Activated naive CD8-positive, alpha-beta T cell (primary cell): ENCODE measurements at regions not wholly inside any gene's neighbourhood (a gene's known extent, or its start where the extent isn't known, plus 50 kb on each side); places are given as distances from the start of the nearest gene placed in this dataset.
"Not testable (repeated sequence)": the region's sequence is repeated elsewhere in the genome, so short reads cannot be mapped to it uniquely, and the experiment has no call there.

Experiments
- H3K27ac Mint-ChIP-seq: one replicate; pipeline ENCODE4 v1.8.0; 2021; ENCODE audit warnings: mixed read lengths
- H3K27me3 Mint-ChIP-seq: one replicate; pipeline ENCODE4 v1.8.0; 2021; ENCODE audit warnings: mixed read lengths
- H3K36me3 Mint-ChIP-seq: one replicate; pipeline ENCODE4 v1.8.0; 2021; ENCODE audit warnings: mixed read lengths
- H3K4me1 Mint-ChIP-seq: one replicate; pipeline ENCODE4 v1.8.0; 2021; ENCODE audit warnings: low read depth, mixed read lengths
- H3K4me3 Mint-ChIP-seq: one replicate; pipeline ENCODE4 v1.8.0; 2021; ENCODE audit warnings: mild to moderate bottlenecking, mixed read lengths
- H3K9me3 Mint-ChIP-seq: one replicate; pipeline ENCODE4 v1.8.0; 2021; ENCODE audit warnings: low read depth, mixed read lengths

- Mint-ChIP-seq H3K4me1 (no peaks in the 10 kb centered on the region), H3K27me3 (no peaks in the 10 kb centered on the region), H3K36me3 (no peaks in the 10 kb centered on the region), H3K27ac (no peak overlapping the region), H3K9me3 (peaks cover 20% of the 10 kb centered on the region), H3K4me3 (no peak overlapping the region)
Measured at GRCh38 chr2:82027921-82028615, 1723.5 kb upstream of the LRRTM1 start.

GRCh38 chr2:82023710-82024109, 1719.2 kb upstream of the LRRTM1 start:
- no peak overlapping the region for H3K27ac Mint-ChIP-seq
- no peaks in the 10 kb centered on the region for H3K27me3 Mint-ChIP-seq
- no peaks in the 10 kb centered on the region for H3K36me3 Mint-ChIP-seq
- no peak overlapping the region for H3K4me3 Mint-ChIP-seq
- peaks cover 13% of the 10 kb centered on the region for H3K9me3 Mint-ChIP-seq
- no peaks in the 10 kb centered on the region for H3K4me1 Mint-ChIP-seq

- Mint-ChIP-seq H3K4me3 (no peak overlapping the region), H3K27me3 (no peaks in the 10 kb centered on the region), H3K9me3 (peaks cover 10% of the 10 kb centered on the region), H3K36me3 (no peaks in the 10 kb centered on the region), H3K4me1 (no peaks in the 10 kb centered on the region), H3K27ac (no peak overlapping the region)
Measured at GRCh38 chr2:82013641-82014040, 1709.1 kb upstream of the LRRTM1 start.

- Mint-ChIP-seq H3K36me3 (no peaks in the 10 kb centered on the region), H3K27me3 (no peaks in the 10 kb centered on the region), H3K4me3 (no peak overlapping the region), H3K9me3 (peaks cover 3% of the 10 kb centered on the region), H3K4me1 (no peaks in the 10 kb centered on the region), H3K27ac (no peak overlapping the region)
Measured at GRCh38 chr2:82007071-82007664, 1702.6 kb upstream of the LRRTM1 start.

GRCh38 chr2:82005889-82006288, 1701.3 kb upstream of the LRRTM1 start:
- H3K27me3 Mint-ChIP-seq, H3K4me1 Mint-ChIP-seq, H3K4me3 Mint-ChIP-seq, H3K27ac Mint-ChIP-seq, H3K36me3 Mint-ChIP-seq, H3K9me3 Mint-ChIP-seq: not testable (repeated sequence)

- Mint-ChIP-seq H3K4me3 (no peak overlapping the region), H3K4me1 (no peaks in the 10 kb centered on the region), H3K36me3 (no peaks in the 10 kb centered on the region), H3K9me3 (peaks cover 6% of the 10 kb centered on the region), H3K27me3 (no peaks in the 10 kb centered on the region), H3K27ac (no peak overlapping the region)
Measured at GRCh38 chr2:82001614-82002013, 1697.1 kb upstream of the LRRTM1 start.

GRCh38 chr2:82000606-82001005, 1696.1 kb upstream of the LRRTM1 start:
- no peaks in the 10 kb centered on the region for H3K4me1 Mint-ChIP-seq
- H3K4me3 Mint-ChIP-seq = no peak overlapping the region
- H3K9me3 Mint-ChIP-seq = peaks cover 6% of the 10 kb centered on the region
- no peak overlapping the region for H3K27ac Mint-ChIP-seq
- H3K36me3 Mint-ChIP-seq = no peaks in the 10 kb centered on the region
- no peaks in the 10 kb centered on the region for H3K27me3 Mint-ChIP-seq

GRCh38 chr2:81996332-81996731, 1691.8 kb upstream of the LRRTM1 start:
- Mint-ChIP-seq H3K36me3 (no peaks in the 10 kb centered on the region), H3K27me3 (no peaks in the 10 kb centered on the region), H3K4me1 (no peaks in the 10 kb centered on the region), H3K9me3 (peaks cover 3% of the 10 kb centered on the region), H3K4me3 (no peak overlapping the region), H3K27ac (no peak overlapping the region)

- Mint-ChIP-seq H3K9me3 (no peaks in the 10 kb centered on the region), H3K27me3 (no peaks in the 10 kb centered on the region), H3K36me3 (no peaks in the 10 kb centered on the region), H3K27ac (no peak overlapping the region), H3K4me3 (no peak overlapping the region), H3K4me1 (no peaks in the 10 kb centered on the region)
Measured at GRCh38 chr2:81991282-81991681, 1686.7 kb upstream of the LRRTM1 start.

- H3K9me3 Mint-ChIP-seq = no peaks in the 10 kb centered on the region
- no peaks in the 10 kb centered on the region for H3K36me3 Mint-ChIP-seq
- no peak overlapping the region for H3K4me3 Mint-ChIP-seq
- no peaks in the 10 kb centered on the region for H3K27me3 Mint-ChIP-seq
- H3K27ac Mint-ChIP-seq = no peak overlapping the region
- H3K4me1 Mint-ChIP-seq = no peaks in the 10 kb centered on the region
Measured at GRCh38 chr2:81987370-81987769, 1682.8 kb upstream of the LRRTM1 start.

GRCh38 chr2:81984969-81985637, 1680.6 kb upstream of the LRRTM1 start:
- H3K4me1 Mint-ChIP-seq = no peaks in the 10 kb centered on the region
- no peaks in the 10 kb centered on the region for H3K9me3 Mint-ChIP-seq
- H3K27me3 Mint-ChIP-seq = no peaks in the 10 kb centered on the region
- no peak overlapping the region for H3K27ac Mint-ChIP-seq
- no peak overlapping the region for H3K4me3 Mint-ChIP-seq
- H3K36me3 Mint-ChIP-seq = no peaks in the 10 kb centered on the region

- Mint-ChIP-seq H3K9me3 (no peaks in the 10 kb centered on the region), H3K4me3 (no peak overlapping the region), H3K4me1 (no peaks in the 10 kb centered on the region)
Measured at GRCh38 chr2:81981585-81981984, 1677.0 kb upstream of the LRRTM1 start.

GRCh38 chr2:81979086-81979485, 1674.5 kb upstream of the LRRTM1 start:
- Mint-ChIP-seq H3K9me3 (no peaks in the 10 kb centered on the region), H3K4me1 (no peaks in the 10 kb centered on the region), H3K36me3 (no peaks in the 10 kb centered on the region), H3K4me3 (no peak overlapping the region), H3K27me3 (no peaks in the 10 kb centered on the region), H3K27ac (no peak overlapping the region)

More at GRCh38 chr2:81981585-81981984, 1677.0 kb upstream of the LRRTM1 start:
- Mint-ChIP-seq H3K36me3 (no peaks in the 10 kb centered on the region), H3K27me3 (no peaks in the 10 kb centered on the region), H3K27ac (no peak overlapping the region)

GRCh38 chr2:81976998-81977397, 1672.4 kb upstream of the LRRTM1 start:
- no peak overlapping the region for H3K4me3 Mint-ChIP-seq
- no peaks in the 10 kb centered on the region for H3K36me3 Mint-ChIP-seq
- no peaks in the 10 kb centered on the region for H3K4me1 Mint-ChIP-seq
- no peak overlapping the region for H3K27ac Mint-ChIP-seq
- peaks cover 6% of the 10 kb centered on the region for H3K9me3 Mint-ChIP-seq
- H3K27me3 Mint-ChIP-seq = no peaks in the 10 kb centered on the region

- no peak overlapping the region for H3K4me3 Mint-ChIP-seq
- no peaks in the 10 kb centered on the region for H3K4me1 Mint-ChIP-seq
- peaks cover 12% of the 10 kb centered on the region for H3K9me3 Mint-ChIP-seq
- no peaks in the 10 kb centered on the region for H3K27me3 Mint-ChIP-seq
- no peaks in the 10 kb centered on the region for H3K36me3 Mint-ChIP-seq
- no peak overlapping the region for H3K27ac Mint-ChIP-seq
Measured at GRCh38 chr2:81974216-81974615, 1669.7 kb upstream of the LRRTM1 start.
